Vagina (tissue), 2 donors: ENCODE measurements at regions not wholly inside any gene's neighbourhood (a gene's known extent, or its start where the extent isn't known, plus 50 kb on each side); places are given as distances from the start of the nearest gene placed in this dataset.

Experiments
- POLR2A ChIP-seq, 2 donors: fragments of 450-650 bp; IDR thresholded peaks; one replicate each; pipeline ENCODE4 v1.6.1; 2017; ENCODE audit warnings: antibody characterized with exemption in 2 of 2, mild to moderate bottlenecking in 2 of 2, moderate library complexity in 2 of 2
- TF ChIP-seq, protein P1 (sequence below), 3 experiments: fragments of 450-650 bp in 2 of 3; fragments of 200-600 bp in 1 of 3; sonication (generic) in 1 of 3; IDR thresholded peaks; one replicate each; pipeline ENCODE4 v1.5.1; 2017 to 2019; ENCODE audit warnings: antibody characterized with exemption in 3 of 3, mild to moderate bottlenecking in 2 of 3, moderate library complexity in 2 of 3

DNA sequence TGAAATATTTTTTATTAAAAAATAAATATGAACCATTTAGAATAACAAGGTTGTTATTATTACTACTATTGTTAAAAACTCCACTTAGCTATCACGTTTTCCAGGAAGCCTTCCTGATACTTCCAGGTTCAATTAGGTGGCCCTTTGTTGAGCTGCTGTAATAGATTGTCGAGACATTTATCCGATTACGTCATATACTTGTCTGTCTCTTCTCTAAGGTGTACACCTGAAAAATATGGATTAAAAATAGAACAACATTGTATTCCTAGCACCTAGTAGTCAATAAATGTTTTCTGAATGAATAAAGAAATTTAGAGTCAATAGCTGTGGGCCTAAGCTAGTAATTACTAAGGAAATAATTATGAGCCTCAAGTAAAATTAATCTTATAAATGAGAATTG lies 359.6 kb downstream of the RNF144B start:
- no peak for TF ChIP-seq POLR2A (IDR thresholded peaks at IDR 0.05)
- TF ChIP-seq, protein P1, sequence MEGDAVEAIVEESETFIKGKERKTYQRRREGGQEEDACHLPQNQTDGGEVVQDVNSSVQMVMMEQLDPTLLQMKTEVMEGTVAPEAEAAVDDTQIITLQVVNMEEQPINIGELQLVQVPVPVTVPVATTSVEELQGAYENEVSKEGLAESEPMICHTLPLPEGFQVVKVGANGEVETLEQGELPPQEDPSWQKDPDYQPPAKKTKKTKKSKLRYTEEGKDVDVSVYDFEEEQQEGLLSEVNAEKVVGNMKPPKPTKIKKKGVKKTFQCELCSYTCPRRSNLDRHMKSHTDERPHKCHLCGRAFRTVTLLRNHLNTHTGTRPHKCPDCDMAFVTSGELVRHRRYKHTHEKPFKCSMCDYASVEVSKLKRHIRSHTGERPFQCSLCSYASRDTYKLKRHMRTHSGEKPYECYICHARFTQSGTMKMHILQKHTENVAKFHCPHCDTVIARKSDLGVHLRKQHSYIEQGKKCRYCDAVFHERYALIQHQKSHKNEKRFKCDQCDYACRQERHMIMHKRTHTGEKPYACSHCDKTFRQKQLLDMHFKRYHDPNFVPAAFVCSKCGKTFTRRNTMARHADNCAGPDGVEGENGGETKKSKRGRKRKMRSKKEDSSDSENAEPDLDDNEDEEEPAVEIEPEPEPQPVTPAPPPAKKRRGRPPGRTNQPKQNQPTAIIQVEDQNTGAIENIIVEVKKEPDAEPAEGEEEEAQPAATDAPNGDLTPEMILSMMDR (IDR thresholded peaks at IDR 0.05) = no peak
